Fibroblast of peridontal ligament (primary cell): ENCODE measurements at regions not wholly inside any gene's neighbourhood (a gene's known extent, or its start where the extent isn't known, plus 50 kb on each side); places are given as distances from the start of the nearest gene placed in this dataset.

ENCODE experiments used
- DNase-seq: peaks from one replicate; pipeline ENCODE4 v3.0.0-alpha.2; 2010; ENCODE audit errors: extremely low read depth

DNA sequence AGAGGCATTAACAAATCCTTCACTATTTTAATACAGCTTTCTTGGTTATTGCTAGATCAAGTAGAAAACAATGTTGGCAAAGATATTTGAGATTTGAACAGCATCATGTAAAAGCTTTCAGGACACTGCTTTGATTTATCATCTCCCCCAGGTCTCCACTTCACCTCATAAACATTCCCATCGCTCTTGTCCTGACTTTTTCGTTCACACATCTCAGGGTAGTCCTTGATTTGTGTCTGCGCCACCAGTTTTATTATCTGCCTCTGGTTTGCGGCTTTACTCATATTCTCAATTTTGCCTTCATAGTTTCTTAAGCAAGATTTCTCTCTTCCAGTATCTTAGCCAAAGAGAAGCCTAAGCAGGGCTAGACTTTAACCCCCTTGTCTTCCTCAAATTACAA lies 63.5 kb upstream of the ROR1 start:
- no peak for DNase-seq

DNA sequence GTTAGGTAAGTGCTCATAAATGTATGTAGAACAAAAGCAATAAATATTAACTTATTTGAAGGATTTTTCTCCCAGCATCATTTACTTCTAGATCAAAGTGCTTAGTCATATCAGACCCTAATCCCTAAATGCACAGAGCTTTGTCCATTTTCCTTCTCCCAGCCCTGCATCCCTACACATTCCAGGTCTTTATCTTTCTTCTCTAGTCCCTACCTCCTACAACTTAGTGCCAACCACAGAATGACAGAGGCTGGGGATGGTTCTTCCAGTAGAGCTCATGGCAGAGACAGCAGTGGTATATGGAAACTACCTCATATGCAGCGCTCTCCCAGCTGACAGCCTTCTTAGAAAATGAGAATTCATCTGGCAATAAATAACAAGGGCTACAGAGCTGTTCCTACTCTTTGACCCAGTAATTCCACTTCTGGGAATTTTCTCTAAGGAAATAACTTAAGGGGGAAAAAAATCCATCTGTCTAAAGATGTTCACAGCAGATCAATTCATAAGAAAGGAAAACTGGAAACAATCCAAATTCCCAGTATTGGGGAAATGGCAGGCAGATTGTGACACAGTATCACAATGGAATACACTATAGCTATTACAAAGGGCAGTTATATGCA lies 62.9 kb upstream of the ROR1 start:
- DNase-seq, result no peak

DNA sequence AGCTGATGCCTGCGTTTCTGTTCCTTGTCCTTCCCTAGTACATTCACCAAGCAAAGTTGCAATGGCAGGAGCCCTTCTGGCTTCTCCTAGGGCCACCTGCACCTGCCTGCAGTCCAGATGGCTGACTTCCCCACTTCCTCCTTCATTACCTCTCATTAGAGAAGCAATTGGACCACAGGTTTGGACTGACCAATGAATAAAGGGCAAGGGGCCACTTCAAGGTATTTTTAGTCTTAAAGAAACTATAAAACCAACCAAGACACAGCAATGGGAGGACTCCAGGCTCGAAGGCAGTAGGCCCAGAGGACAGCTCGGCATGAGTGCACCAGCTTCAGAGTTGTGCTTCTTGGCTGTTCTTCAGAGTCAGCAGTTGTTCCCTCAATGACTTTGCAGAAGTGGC lies 60.8 kb upstream of the ROR1 start:
- no peak for DNase-seq

DNA sequence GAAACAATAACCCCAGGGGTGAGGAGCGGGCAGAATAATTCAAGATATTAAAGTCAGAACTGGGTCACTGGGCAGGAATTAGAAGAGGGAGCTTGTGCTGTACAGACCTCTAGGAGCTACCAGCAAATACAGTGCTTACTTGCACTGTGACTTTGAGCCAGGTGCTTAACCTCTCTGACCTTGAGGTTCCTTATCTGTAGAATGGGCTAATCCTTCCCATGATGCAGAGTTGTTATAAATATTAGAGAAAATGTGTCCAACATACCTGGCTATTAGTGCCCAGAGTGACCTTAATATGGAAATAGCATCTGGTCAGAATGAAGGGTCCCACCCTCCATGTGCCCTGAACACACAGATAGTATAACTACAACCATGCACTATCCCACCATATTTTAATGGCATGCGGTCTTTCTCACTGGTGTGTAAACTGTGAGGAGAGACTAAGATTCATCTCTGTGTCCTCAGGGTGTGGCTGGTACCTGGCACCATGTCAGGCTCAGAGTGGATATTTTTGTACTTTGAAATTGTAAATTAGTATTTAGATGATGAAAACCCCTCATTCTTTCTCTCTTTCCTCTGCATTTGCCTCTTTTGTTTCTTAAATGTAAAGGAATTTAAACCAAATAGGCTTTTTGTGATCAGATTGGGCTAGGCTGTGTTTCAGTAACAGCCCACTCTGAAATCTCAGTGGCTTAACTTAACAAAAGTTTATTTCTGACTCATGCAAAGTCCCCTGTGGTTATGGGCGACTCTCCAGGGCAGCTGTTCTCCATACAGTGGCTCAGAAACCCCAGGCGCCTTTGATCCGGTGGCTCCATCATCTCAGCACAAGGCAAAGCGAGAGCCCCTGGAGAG lies 60.0 kb upstream of the ROR1 start:
- peak; percentile 87 for DNase-seq

DNA sequence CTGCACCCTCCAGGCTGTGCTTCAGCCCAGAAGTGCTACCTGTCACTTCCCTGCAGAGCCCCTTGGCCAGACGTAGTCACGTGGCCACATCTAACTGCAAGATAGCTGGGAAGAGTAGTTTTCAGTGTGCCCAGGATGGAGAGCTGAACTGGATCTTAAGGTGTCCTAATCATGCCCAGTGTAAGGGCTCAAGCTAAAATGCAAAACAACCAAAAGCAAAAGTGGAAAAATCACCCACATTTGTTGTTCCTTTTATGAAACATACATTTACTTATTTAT lies 59.4 kb upstream of the ROR1 start:
- DNase-seq, result no peak

DNA sequence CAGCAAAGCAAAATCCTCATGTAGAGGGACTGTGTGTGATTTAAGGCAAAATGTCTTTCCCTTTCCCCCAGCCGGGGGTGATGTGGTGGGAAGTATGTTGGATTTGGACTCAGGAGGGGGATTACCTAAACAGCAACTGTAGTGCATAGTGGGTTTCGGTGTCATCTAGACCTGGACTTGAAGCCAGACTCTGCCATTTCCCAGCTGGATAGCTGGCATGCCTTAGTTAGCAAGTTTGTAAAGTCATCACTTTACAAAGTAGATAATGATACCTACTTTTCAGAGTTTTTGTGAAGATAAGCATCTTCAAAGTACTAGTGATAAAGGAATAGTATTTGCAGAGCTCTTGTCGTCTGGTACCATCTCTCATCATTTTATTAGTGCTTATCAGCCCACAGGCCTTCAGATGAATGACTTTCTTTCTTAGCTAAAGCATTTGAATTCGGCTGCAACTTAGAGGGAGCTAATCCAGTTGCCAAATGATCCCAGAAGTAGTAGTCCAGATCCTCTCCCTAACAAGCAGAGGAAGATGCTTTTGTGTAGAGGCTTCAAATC lies 56.2 kb upstream of the ROR1 start:
- no peak for DNase-seq

DNA sequence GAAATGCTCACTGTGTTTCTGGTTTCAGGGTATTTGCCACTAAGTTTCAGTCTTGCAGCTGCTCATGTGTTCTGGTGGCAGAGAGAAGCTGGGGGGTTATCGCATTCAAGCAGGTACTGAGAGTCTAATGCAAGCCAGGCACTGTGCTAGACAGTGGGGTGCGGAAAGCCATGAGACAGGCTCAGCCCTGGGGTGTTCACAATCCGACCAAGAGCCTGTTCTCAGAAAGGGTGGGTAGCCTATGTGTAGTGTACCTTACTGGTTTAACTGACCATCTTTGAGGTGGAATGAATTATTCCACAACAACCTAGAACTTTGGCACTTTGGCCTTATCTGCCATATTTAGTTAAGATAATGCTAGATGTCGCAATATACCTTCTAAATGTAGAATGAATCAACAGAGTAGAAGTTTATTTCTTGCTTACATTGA lies 55.3 kb upstream of the ROR1 start:
- no peak for DNase-seq

DNA sequence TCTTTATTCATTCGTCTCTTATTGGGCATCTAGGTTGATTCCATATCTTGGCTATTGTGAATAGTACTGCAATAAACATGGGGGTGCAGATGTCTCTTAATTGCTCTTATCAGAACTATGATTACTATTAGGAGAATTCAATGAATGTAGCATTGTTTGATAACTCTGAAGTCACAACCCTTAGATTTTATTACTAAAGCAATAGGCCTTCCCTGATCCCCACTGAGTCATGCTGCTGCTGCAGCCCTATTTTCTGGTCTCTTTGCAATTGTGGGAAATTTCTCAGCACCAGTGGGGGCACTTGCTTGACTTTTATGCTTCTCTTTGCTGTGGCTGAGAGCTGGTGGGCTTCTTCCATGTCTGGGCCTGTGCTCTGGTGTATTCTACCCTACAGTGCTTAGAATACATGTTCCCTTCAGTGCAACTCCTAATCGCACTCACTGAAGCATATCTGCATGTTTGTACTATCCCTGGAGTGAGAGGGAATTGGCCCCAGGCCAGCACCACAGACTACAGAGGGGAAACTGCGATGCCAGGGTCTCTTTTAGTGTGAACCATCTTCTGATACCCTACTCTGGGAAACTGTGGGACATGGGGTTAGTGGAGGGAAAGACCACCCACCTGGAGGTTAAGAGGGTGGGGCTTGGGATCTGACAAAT lies 52.2 kb upstream of the ROR1 start:
- DNase-seq, result no peak

DNA sequence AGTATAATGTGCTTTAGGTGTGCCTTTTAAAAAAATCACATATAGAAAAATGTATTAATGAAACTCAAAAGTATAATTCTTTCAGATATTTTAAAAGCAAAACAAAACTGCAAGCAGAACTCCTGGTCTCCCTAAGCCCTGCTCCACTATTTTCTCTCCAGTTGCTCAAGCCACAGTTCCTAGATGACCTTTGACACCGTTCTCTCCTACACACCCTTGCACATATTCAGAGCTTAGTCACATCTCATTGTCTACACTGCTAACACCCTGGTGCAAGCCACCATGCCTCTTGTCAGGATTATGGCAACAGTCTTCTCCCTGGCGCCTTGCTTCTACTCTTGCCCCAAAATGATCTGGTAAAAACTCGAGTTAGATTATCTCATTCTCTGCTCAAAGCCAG lies 50.2 kb upstream of the ROR1 start:
- no peak for DNase-seq
